HG03342 (cell line): ENCODE measurements at regions not wholly inside any gene's neighbourhood (a gene's known extent, or its start where the extent isn't known, plus 50 kb on each side); places are given as distances from the start of the nearest gene placed in this dataset.

Experiments used
- ATAC-seq: cut with Tn5 transposase; IDR thresholded peaks from one replicate; pipeline ENCODE4 v1.9.1; 2021; ENCODE audit warnings: mild to moderate bottlenecking, moderate library complexity; ENCODE audit not compliant: unreplicated experiment

DNA sequence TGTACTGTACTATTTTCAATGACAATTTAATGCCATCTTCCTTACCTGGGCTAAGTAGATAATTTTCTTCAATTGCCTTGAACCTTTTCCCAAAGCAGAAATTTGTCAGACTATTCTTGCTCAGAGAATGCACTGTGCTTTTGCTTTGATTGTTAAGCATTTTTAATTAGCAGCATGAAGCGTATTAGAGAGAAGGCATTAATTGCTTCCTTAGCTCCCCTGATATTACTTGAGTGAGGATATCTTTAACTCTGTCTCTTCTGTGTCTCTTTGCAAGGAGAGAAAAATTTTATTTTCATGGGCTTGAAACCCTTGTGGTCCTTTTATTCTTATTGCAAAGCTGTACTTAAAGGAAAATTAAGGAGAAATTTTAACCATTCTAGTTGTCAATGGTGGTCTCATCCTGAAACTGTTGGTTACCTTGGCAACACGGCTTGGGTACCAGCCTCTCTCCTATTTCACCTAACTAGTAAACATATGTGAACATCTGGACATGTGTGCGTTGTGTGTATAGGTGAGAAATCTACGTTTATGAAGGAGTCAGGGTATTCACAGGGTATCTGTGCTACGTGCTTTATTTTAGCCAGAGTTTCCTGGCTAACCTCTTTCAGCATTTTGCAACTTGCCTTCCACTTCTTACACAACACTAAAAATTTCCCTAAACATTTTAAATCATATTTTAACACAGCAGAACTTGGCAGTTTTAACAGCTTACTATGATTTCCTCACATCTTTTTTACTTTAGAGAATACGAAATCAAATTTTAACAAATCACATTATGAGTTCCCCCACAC, 225.5 kb downstream of the KLF5 start:
- ATAC-seq = no peak

DNA sequence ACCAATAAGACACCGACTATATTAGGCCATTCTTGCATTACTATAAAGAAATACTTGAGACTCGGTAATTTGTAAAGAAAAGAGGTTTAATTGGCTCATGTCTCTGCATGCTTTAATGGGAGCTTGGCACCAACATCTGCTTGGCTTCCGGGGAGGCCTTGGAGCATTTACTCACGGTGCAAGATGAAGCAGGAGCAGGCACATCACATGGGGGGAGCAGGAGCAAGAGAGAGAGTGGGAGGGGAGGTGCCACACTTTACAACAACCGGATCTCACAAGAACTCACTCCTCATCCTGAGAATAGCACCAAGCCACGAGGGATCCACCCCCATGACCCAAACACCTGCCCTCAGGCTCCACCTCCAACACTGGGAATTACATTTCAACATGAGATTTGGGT, 224.8 kb downstream of the KLF5 start:
- no peak for ATAC-seq

DNA sequence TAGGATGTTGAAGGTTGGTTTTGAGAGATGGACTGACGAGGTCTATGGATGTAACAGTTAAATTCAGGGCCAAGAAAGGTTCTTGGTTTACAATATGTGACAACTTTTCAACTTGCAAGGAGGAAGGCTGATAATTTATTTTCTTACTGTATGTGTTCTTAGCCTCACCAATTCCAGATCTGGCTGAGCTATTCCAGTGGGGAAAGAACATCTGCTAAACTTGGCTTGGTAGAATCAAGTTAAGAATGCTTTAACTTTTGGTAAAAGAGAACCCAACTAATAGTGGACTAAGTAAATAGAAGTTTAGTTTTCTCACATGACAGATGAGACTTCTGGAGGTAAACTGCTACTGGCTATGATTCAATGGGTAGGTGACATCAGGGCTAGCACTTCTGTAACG, 222.9 kb downstream of the KLF5 start:
- no peak for ATAC-seq

DNA sequence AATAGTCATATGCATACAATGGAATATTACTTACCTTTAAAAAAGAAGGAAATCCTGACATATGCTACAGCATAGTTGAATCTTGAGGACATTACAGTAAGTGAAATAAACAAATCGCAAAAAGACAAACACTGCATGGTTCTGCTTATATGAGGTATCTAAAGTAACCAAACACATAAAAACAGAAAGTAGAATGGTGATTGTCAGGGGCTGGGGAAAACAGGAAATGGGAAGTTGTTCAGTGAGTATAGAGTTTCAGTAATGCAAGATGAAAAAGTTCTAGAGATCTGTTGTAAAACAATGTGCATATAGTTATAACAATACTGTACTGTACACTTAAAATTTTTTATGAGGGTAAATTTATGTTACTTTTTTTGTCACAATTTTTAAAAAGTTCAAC, 219.4 kb downstream of the KLF5 start:
- peak; percentile 85 for ATAC-seq

DNA sequence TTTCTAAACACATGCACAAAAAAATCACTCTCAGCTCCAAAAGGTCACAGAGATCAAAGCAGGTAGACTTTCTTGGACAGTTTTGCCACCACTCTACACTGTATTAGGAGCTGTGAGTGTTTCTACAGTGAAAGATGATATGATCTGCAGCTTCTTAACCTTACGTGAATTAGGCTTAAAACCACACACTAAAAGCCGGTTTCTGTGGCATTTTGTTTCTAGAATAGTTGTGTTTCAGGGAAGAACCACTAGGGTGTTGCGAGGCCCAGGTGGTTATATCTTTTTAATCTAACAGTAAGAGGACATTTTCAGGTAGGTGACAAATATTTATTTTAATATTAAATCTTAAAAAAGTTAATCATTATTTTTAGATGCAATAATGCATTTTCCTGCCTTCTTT, 216.4 kb downstream of the KLF5 start:
- no peak for ATAC-seq

DNA sequence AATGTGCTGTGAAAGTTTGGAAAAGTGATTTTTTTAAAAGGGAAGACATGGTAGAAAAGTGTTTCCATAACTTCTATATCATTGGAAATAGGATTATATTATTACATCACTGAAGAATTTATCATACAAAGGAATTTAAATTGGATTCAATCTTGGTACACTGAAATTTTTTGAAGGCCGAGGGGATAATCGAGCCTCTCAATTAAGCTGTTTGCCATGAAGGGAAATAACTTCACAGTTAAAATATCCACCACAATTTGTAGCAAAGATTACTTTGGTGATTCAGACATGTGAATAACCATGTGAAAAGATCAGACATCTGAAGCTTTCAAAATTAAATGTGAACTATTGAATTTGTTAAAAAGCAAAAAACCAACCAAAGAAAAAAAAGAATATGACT, 215.3 kb downstream of the KLF5 start:
- ATAC-seq = no peak

DNA sequence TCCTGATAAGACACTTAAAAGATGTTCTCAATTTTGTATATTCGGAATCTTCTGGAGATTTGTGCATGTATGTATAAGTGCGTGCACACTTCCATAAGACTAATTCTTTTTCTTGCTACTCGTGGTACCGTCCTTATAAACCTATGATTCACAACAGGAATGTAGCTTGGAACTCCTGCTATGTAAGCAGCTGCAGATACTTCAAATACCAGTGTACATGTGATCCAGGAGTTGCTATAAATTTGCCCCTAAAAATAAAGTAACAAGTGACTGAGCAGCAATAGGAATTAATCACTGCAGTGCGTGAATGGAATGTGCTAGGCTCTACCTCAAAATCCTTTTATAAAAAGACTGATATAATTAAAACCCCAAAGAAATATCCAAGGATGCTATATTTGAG, 214.9 kb downstream of the KLF5 start:
- ATAC-seq = no peak

DNA sequence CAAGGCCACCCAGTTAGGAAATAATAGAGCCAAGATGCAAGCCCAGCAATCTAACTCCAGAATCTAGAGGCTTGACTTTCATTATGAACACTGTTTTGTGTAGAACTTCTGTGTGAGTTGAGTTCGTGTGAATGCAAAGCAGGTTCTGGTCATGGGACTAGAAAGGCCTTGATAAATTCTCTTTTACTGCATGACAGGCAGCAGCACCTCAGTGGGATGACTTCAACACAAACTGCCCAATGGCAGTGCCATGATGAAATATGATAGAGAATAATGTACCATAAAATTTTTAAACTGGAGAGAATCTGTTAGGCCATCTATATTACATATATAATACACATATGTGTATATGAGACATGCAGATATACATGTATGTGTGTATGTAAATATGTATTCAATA, 214.5 kb downstream of the KLF5 start:
- no peak for ATAC-seq

DNA sequence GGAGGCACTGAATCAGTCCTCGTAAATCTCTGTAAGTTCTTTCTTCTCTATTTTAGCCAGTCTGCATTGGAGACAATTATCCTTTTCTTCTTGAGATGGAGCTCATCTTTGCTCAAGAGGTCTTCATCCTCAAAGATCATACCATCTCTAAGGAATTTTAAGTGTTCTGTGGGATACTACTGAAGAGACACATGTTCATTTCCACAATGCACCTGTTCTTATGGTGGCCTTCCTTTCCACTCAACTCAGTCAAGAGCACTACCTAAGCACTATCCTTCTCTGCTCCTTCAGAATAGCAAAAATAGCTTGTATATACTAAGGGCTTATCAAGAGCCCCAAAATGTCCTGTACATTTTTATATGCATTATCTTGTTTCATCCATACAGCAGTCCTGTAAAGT, 214.0 kb downstream of the KLF5 start:
- ATAC-seq = no peak

DNA sequence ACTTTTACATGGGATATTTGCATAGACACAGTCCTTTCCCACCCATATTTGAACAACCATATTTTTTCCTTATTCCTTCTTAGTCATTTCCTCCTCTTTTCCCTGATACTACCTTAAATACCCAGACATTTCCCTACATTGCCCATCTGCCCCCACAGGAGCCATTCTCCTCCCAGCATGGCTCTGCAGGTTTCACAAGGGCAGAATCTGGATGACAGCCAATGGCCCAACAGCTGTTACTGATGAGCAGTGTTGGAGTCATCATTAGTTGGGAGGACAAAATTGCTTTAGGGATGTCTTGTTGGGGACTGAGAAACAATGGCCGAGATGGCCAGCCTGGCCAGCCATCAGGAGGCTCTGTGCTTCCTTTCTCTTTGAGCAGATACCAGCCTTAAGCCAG, 209.5 kb downstream of the KLF5 start:
- no peak for ATAC-seq

DNA sequence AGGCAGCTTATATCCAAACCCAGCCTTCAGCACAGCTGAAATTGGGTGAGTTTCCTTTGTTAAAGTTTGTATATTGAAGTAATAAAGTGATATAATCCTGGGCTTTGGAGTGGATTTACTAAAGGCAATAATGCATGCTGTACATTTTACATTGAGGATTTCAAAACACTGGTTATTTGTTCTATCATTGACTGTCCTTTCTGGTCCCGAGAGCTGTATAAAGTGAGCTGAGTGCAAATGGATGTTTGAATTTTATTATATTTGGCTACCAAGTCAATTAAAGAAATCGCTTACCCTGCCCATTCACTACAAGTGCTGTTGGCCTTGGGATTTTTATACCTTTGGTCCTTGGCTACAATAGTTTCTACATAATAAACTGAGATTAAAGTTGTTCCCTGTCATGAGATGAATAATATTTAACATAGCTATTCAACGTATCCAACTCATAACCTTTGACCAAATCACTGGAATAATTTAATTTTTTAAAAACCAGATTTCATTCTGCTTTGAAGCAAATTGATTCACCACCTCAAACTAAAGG, 207.9 kb downstream of the KLF5 start:
- ATAC-seq = no peak

DNA sequence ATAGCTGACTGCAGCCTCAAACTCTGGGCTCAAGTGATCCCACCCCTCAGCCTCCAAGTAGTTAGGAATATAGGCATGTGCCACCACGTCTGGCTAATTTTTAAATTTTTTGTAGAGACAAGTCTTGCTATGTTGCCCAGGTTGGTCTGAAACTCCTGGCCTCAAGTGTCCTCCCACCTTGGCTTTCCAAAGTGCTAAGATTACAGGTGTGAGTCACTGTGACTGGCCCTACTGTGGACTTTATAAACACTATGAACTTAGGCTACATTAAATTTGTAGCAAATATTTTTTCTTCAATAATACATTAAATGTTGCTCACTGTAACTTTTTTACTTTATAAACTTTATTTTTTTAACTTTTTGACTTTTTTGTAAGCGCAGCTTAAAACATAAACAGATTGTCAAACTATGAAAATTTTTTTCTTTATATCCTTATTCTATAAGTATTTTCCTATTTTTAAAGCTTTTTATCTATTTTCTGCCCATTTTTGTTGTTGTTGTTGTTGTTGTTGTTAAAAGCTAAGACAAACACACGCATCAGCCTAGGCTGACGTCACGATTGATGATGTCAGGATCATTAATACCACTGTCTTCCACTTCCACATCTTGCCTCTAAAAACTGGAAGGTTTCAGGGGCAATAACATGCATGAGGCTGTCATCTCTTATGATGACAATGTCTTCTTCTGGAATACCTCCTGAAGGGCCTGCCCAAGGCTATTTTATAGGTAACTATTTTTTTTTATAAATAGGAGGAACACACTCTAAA, 204.2 kb downstream of the KLF5 start:
- ATAC-seq = no peak

DNA sequence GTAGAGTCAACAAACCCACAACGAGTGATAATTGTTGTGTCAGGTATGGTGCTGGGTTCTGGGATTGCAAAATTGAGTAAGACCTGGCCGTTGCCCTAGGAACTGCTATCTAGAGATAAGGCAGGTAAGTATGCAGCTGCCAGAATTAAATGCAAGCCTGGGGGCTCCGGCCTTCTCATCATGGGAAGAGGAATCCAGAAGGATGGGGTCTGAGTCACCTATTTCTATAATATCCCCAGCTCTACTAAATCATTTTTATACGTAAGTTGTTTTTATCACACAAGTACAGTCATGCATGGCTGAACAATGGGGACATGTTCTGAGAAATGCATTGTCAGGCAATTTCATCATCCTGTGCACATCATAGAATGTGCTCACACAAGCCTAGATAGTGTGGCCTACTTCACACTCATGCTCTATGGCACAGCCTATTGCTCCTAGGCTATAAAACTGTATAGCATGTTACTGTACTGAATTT, 203.0 kb downstream of the KLF5 start:
- ATAC-seq = no peak

DNA sequence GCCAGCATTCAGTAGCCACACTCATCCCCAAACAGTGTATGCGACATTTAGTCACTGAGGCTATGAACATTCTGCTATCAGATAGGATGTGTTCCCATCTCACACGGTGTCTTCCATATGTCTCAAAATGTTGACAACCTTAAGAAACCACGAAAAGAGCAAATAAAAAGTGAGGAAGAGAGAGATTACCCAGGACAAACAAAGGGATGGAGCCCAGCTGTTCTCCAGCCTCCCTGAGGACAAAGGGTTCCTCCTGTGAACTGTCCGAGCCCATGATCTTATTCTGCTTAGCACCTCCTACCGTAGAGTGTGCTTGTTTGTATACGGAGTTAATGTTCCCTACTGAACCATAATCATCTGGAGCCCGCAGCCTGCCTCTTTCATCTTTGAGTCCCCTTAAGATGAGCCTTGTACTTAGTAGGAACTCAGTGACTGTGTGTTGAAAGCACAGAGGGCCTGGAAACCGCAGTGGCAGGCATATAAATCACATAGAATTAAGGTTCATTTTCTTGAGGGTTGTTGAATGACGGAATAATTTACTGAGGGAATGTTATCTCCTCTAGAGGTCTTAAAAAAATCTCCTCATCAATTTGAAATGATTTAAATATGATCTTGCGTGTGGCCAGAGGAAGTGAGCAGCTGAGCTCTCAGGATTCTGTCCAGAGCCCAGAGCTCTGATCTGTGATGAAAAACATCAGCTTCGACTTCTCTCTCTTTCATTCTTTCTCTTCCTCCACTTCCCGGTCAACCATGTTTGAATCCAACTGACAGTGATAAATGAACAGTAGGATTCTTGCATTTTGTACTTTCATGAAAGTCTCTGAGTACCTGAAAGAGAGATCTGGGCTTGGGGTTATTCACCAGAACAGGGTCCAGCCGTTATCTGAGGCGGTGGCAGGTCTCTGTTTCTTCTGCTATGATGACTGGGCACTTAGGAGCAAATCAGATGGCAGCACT, 200.5 kb downstream of the KLF5 start:
- no peak for ATAC-seq

DNA sequence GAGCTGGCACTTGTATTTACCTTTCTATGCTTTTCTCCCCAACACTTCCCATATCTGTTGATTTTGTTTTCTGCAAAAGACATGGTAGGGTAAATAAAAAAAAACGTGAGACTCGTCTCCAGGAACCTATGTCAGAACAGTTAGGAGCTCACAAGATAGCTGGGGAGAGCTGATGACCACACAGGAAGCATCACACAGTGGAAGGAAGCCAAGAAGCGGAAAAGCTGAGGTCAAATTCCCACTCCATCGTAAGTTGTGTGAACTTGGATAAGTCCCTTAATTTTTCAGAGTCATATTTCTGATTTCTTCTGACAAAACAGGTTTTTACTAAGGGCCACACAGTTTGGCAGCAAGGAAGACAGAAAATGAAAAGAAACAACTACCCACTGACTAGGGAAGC, 199.6 kb downstream of the KLF5 start:
- no peak for ATAC-seq

DNA sequence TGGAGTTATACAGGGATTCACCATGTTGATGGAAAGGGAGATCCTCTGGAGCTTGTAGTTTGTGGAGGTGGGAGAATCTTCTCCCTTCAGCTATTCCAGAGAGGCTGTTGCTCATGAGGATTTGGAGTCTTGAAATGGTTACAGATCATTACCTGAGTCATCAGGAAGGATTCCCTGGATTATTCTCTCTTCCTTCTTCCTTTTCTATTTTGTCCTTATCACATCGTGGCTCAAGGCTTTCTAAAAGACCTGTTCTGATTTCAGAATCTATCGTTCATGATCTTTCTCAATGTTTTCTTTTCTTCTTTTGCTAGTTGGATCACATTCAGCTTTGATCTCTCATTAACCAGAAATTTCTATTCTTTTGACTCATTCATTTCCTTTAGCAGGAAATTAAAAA, 196.0 kb downstream of the KLF5 start:
- ATAC-seq = no peak

DNA sequence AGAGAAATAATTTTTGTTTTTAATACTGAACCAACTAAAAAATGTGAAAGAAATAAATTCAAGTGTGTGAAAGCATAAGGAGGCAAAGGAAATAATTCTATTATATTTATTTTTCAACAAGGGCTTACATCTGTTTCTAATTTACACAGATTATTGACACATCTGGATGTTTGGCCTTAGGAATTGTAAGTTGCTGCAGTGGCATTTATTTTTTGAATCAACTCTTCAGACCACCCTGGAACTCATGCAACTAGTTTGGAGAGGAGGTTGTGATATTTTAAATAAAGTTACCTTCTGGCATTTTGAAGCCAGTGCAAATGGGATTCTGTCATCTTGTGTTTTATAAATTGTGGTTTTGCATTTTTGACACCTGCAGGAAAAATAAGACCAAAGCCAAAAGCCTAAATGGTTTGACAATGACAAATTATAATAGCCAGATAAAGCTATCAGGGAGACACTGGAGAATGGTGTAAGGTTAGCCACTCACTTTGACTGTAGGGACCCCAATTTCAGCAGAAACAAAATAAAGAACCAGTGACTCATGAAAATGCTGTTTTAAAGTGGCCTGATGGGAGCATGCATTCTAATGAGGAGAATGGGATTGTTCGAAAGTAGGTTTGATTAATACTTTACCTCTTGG, 192.9 kb downstream of the KLF5 start:
- ATAC-seq = no peak

DNA sequence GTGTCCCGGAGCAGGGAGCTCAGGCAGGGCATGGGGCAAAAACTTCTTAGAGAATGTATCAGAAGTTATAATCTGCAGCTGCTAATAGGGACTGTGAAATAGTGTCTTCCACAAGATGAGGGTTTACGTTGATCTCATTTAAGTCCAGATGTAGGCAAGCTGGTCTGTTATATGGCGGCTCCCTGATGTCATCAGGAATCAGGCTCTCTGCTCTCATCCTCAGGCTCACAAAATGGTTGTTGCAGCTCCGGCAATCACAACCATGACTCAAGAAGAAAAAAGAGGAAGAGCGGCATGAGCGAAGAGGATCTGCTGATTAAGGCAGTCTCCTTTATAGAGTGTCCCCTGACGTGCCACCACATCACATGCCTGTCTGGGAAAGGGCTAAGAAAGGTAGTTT, 191.3 kb downstream of the KLF5 start:
- ATAC-seq = no peak

DNA sequence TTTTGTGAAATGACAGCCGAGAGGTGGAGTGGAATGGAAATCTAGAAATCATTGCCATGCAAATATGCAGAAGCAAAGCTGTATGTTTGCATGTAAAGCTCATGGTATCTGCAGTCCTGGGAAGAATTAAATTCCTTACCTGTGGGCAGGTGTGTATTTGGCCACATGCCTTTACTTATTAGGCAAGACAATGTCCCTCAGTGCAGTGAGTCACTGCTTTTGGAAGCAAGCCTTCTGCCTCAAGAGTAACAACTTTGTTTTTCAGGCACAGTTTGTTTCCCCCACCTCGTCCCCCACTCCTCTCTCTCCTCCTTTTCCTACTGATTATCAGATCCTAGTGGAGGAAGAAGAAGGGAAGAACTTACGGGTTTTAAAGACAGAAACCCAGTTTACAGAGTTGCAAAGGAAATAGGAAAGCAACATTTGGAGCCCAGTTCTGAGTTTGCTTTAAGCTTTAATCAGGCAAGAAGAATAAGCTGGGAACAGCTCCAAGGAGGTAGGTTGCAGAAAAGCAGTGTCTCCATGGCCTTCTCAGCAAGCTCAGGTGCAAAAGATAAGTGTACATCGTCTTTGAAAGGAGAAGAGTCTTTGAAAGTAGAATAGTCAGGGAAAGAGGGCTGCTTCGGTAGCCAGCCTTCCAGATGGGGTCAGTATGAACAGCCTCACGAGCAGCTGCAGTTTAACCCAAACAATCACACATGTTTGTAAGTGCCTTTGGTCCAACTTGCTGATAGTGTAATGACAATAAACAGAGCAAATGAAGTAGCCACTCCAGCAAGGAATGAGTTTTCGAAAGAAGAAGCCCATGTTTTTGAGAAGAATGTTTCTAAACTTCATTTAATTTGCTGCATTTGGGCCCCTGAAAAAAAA, 190.1 kb downstream of the KLF5 start:
- ATAC-seq = no peak

DNA sequence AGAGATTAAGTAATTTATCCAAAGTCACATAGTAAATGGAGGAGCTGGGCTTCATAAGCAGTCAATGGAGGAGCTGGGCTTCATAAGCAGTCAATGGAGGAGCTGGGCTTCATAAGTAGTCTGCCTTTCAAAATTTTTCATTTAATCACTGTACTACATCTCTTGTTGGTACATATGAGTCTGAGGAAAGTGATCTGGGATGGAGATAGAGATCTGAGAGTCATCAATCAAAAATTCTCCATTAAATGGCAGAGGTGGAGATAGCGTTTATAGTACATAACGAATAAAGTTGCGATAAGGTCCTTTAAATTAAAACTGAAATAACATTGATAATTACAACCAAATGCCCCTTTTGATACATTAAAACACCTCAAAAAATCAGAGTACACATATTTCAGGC, 189.3 kb downstream of the KLF5 start:
- no peak for ATAC-seq
